ENCODE measurements at regions not wholly inside any gene's neighbourhood (a gene's known extent, or its start where the extent isn't known, plus 50 kb on each side); places are given as distances from the start of the nearest gene placed in this dataset.
"Not testable (repeated sequence)": the region's sequence is repeated elsewhere in the genome, so short reads cannot be mapped to it uniquely, and the experiment has no call there.

DNA sequence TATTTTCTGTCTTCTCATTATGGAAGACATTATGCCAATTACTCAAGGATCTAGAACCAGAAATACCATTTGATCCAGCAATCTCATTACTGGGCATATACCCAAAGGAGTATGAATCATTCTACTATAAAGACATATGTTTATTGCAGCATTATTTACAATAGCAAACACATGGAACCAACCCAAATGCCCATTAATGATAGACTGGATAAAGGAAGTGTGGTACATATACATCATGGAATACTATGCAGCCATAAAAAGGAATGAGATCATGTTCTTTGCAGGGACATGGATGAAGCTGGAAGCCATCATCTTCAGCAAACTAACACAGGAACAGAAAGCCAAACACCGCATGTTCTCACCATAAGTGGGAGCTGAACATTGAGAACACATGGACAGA, 161.8 kb upstream of the DAAM1 start:
- TF ChIP-seq, protein P1, sequence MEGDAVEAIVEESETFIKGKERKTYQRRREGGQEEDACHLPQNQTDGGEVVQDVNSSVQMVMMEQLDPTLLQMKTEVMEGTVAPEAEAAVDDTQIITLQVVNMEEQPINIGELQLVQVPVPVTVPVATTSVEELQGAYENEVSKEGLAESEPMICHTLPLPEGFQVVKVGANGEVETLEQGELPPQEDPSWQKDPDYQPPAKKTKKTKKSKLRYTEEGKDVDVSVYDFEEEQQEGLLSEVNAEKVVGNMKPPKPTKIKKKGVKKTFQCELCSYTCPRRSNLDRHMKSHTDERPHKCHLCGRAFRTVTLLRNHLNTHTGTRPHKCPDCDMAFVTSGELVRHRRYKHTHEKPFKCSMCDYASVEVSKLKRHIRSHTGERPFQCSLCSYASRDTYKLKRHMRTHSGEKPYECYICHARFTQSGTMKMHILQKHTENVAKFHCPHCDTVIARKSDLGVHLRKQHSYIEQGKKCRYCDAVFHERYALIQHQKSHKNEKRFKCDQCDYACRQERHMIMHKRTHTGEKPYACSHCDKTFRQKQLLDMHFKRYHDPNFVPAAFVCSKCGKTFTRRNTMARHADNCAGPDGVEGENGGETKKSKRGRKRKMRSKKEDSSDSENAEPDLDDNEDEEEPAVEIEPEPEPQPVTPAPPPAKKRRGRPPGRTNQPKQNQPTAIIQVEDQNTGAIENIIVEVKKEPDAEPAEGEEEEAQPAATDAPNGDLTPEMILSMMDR (IDR thresholded peaks at IDR 0.05; ENCODE audit: low read length): not testable (repeated sequence)
- TF ChIP-seq EZH2 (IDR thresholded peaks at IDR 0.05; ENCODE audit: borderline replicate concordance, low read length): not testable (repeated sequence)

Data from OCI-LY1 (cell line).